Kidney epithelial cell (primary cell): ENCODE measurements at regions not wholly inside any gene's neighbourhood (a gene's known extent, or its start where the extent isn't known, plus 50 kb on each side); places are given as distances from the start of the nearest gene placed in this dataset.

Experiments used
- DNase-seq: peaks from one replicate; pipeline ENCODE4 v3.0.0-alpha.2; 2010; ENCODE audit warnings: low read depth
- H3K27me3 ChIP-seq: 2 replicates; pipeline ENCODE4 v1.6.0; 2011; ENCODE audit warnings: low read length; ENCODE audit not compliant: control insufficient read depth, insufficient read depth
- H3K36me3 ChIP-seq: 2 replicates; pipeline ENCODE4 v1.5.1; 2011; ENCODE audit warnings: low read length; ENCODE audit not compliant: control insufficient read depth, insufficient read depth
- H3K4me3 ChIP-seq: 2 replicates; pipeline ENCODE4 v1.5.1; 2011; ENCODE audit warnings: low read depth, mild to moderate bottlenecking, control low read depth, low read length
- CTCF ChIP-seq: IDR thresholded peaks from 2 replicates; pipeline ENCODE4 v1.5.1; 2011; ENCODE audit warnings: mild to moderate bottlenecking, moderate library complexity, low read length, control low read depth, inconsistent platforms; ENCODE audit not compliant: insufficient read depth, poor library complexity, severe bottlenecking

- TF ChIP-seq CTCF = no peak
- no peaks in the 10 kb centered on the region for H3K36me3 ChIP-seq
- H3K27me3 ChIP-seq = peaks cover under 1% of the 10 kb centered on the region
- no peak overlapping the region for H3K4me3 ChIP-seq
- DNase-seq = no peak
These were observed 78.4 kb upstream of the PMEPA1 start for GRCh38 chr20:57787990-57788781.

- Histone ChIP-seq H3K27me3 (peaks cover 2% of the 10 kb centered on the region), H3K4me3 (no peak overlapping the region), H3K36me3 (no peaks in the 10 kb centered on the region)
- no peak for TF ChIP-seq CTCF
- DNase-seq = no peak
These were observed 77.6 kb upstream of the PMEPA1 start for GRCh38 chr20:57787151-57787989.

GRCh38 chr20:57786304-57786932 is 76.6 kb upstream of the PMEPA1 start:
- DNase-seq = no peak
- no peak overlapping the region for H3K4me3 ChIP-seq
- no peaks in the 10 kb centered on the region for H3K36me3 ChIP-seq
- TF ChIP-seq CTCF = no peak
- peaks cover 2% of the 10 kb centered on the region for H3K27me3 ChIP-seq

- Histone ChIP-seq H3K4me3 (no peak overlapping the region), H3K27me3 (peaks cover 2% of the 10 kb centered on the region), H3K36me3 (no peaks in the 10 kb centered on the region)
- no peak for TF ChIP-seq CTCF
- DNase-seq = no peak
These were observed 75.9 kb upstream of the PMEPA1 start for GRCh38 chr20:57785720-57786119.

GRCh38 chr20:57785061-57785460 is 75.2 kb upstream of the PMEPA1 start:
- no peak overlapping the region for H3K4me3 ChIP-seq
- no peak for DNase-seq
- H3K27me3 ChIP-seq = peaks cover 2% of the 10 kb centered on the region
- H3K36me3 ChIP-seq = no peaks in the 10 kb centered on the region
- TF ChIP-seq CTCF = no peak
